Mesothelial cell of epicardium (in vitro differentiated cells): ENCODE measurements at regions not wholly inside any gene's neighbourhood (a gene's known extent, or its start where the extent isn't known, plus 50 kb on each side); places are given as distances from the start of the nearest gene placed in this dataset.
A peak's percentile ranks its signal among the peaks of the same experiment; 100 is the strongest.
"Not testable (repeated sequence)": the region's sequence is repeated elsewhere in the genome, so short reads cannot be mapped to it uniquely, and the experiment has no call there.

Source experiments
- DNase-seq, 2 experiments: peaks; one replicate each; pipeline ENCODE4 v3.0.0; 2021; ENCODE audit warnings: low spot score in 2 of 2; ENCODE audit not compliant: unreplicated experiment in 2 of 2
- H3K27ac Mint-ChIP-seq: 2 replicates; pipeline ENCODE4 v1.8.0; 2021; ENCODE audit warnings: mixed read lengths
- H3K27me3 Mint-ChIP-seq: 2 replicates; pipeline ENCODE4 v1.8.0; 2021; ENCODE audit warnings: low read depth, mixed read lengths
- H3K36me3 Mint-ChIP-seq: 2 replicates; pipeline ENCODE4 v1.8.0; 2021; ENCODE audit warnings: mixed read lengths
- H3K4me1 Mint-ChIP-seq: 2 replicates; pipeline ENCODE4 v1.8.0; 2021; ENCODE audit warnings: mixed read lengths
- H3K4me3 Mint-ChIP-seq: 2 replicates; pipeline ENCODE4 v1.8.0; 2021; ENCODE audit warnings: mild to moderate bottlenecking, moderate library complexity, mixed read lengths
- H3K9me3 Mint-ChIP-seq: 2 replicates; pipeline ENCODE4 v1.8.0; 2021; ENCODE audit warnings: mixed read lengths
- CTCF ChIP-seq: fragments of 200-600 bp; sonication (generic); IDR thresholded peaks from one replicate; pipeline ENCODE4 v1.5.0; 2021; ENCODE audit warnings: antibody characterized with exemption; ENCODE audit not compliant: unreplicated experiment

GRCh38 chr1:170410401-170411166 lies 121.4 kb upstream of the GORAB start:
- H3K27me3 Mint-ChIP-seq = no peaks in the 10 kb centered on the region
- peak overlapping the region; percentile 77 for H3K27ac Mint-ChIP-seq
- no peak for DNase-seq
- no peaks in the 10 kb centered on the region for H3K36me3 Mint-ChIP-seq
- H3K4me1 Mint-ChIP-seq = peaks cover 11% of the 10 kb centered on the region
- peaks cover 17% of the 10 kb centered on the region for H3K9me3 Mint-ChIP-seq
- H3K4me3 Mint-ChIP-seq = no peak overlapping the region
- no peak for TF ChIP-seq CTCF

- no peak for DNase-seq
These were observed 116.8 kb upstream of the GORAB start for GRCh38 chr1:170414989-170415709.

GRCh38 chr1:170415710-170416372 lies 116.1 kb upstream of the GORAB start:
- no peak for TF ChIP-seq CTCF
- no peak overlapping the region for H3K4me3 Mint-ChIP-seq
- peaks cover 18% of the 10 kb centered on the region for H3K9me3 Mint-ChIP-seq
- peaks cover 12% of the 10 kb centered on the region for H3K4me1 Mint-ChIP-seq
- H3K36me3 Mint-ChIP-seq = no peaks in the 10 kb centered on the region
- no peaks in the 10 kb centered on the region for H3K27me3 Mint-ChIP-seq
- no peak for DNase-seq
- H3K27ac Mint-ChIP-seq = no peak overlapping the region

More at GRCh38 chr1:170414989-170415709, 116.8 kb upstream of the GORAB start:
- no peaks in the 10 kb centered on the region for H3K36me3 Mint-ChIP-seq
- TF ChIP-seq CTCF = no peak
- H3K9me3 Mint-ChIP-seq = peaks cover 18% of the 10 kb centered on the region
- H3K27ac Mint-ChIP-seq = no peak overlapping the region
- H3K4me1 Mint-ChIP-seq = peaks cover 15% of the 10 kb centered on the region
- no peak overlapping the region for H3K4me3 Mint-ChIP-seq
- no peaks in the 10 kb centered on the region for H3K27me3 Mint-ChIP-seq

- Mint-ChIP-seq H3K9me3 (peaks cover 13% of the 10 kb centered on the region), H3K27ac (no peak overlapping the region), H3K36me3 (no peaks in the 10 kb centered on the region), H3K27me3 (no peaks in the 10 kb centered on the region), H3K4me3 (no peak overlapping the region), H3K4me1 (peaks cover 3% of the 10 kb centered on the region)
- TF ChIP-seq CTCF = no peak
- no peak for DNase-seq
These were observed 107.6 kb upstream of the GORAB start for GRCh38 chr1:170424346-170424745.

- H3K4me3 Mint-ChIP-seq = no peak overlapping the region
These were observed 105.4 kb upstream of the GORAB start for GRCh38 chr1:170426596-170426995.

GRCh38 chr1:170427002-170427401 lies 105.0 kb upstream of the GORAB start:
- H3K27me3 Mint-ChIP-seq, DNase-seq, H3K27ac Mint-ChIP-seq, H3K36me3 Mint-ChIP-seq, H3K4me3 Mint-ChIP-seq, H3K4me1 Mint-ChIP-seq: not testable (repeated sequence)
- peaks cover 26% of the 10 kb centered on the region for H3K9me3 Mint-ChIP-seq

More at GRCh38 chr1:170426596-170426995, 105.4 kb upstream of the GORAB start:
- H3K9me3 Mint-ChIP-seq = peaks cover 24% of the 10 kb centered on the region
- no peak for TF ChIP-seq CTCF
- no peaks in the 10 kb centered on the region for H3K36me3 Mint-ChIP-seq
- no peaks in the 10 kb centered on the region for H3K27me3 Mint-ChIP-seq
- H3K27ac Mint-ChIP-seq = no peak overlapping the region
- peaks cover 3% of the 10 kb centered on the region for H3K4me1 Mint-ChIP-seq
- DNase-seq = no peak
